Stimulated activated CD8-positive, alpha-beta memory T cell treated with anti-CD3 and anti-CD28 coated beads, Interleukin-15, amount 100 ng/mL, for 1 hour (primary cell): ENCODE measurements at regions not wholly inside any gene's neighbourhood (a gene's known extent, or its start where the extent isn't known, plus 50 kb on each side); places are given as distances from the start of the nearest gene placed in this dataset.

ENCODE experiments used
- DNase-seq: peaks from one replicate; pipeline ENCODE4 v3.0.0-alpha.2; 2020; ENCODE audit warnings: low read depth

GRCh38 chr13:106234636-106235035, 300.8 kb downstream of the EFNB2 start:
- DNase-seq = no peak

- no peak for DNase-seq
These were observed 302.2 kb downstream of the EFNB2 start for GRCh38 chr13:106233134-106233735.

GRCh38 chr13:106232681-106233080, 302.8 kb downstream of the EFNB2 start:
- DNase-seq = no peak

- DNase-seq = no peak
These were observed 305.0 kb downstream of the EFNB2 start for GRCh38 chr13:106230450-106230849.

- DNase-seq = no peak
These were observed 310.3 kb downstream of the EFNB2 start for GRCh38 chr13:106225126-106225525.

- no peak for DNase-seq
These were observed 315.3 kb downstream of the EFNB2 start for GRCh38 chr13:106220211-106220610.

GRCh38 chr13:106213028-106213757, 322.3 kb downstream of the EFNB2 start:
- no peak for DNase-seq

DNA sequence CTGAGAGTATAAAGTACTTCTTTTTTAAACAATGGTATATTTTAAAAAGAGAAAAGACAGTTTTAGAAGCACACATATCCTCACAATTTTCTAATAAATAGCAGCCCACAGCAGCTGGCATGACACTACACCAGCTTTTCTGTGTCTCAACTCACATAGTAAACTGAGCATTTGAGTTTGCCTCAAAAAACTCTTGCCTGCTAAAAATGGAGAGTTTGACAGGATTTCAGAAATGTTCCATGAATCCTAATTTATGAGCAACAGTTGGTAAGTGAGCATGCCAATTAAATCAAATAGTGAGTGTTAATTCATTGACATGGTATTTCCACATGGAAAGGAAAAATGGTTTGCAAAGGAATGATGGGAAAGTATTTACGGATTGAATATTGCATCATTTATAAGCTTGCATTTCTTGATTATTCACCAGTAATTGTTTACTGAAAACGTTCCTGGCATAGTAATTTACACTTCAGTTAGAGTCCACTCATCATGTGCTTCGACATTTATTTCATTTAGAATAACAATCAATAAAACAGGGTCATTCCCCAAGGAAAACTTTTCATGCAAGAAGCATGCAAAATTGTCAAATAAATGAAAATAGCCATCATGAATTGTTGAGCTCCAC, 323.0 kb downstream of the EFNB2 start:
- DNase-seq = no peak

- DNase-seq = no peak
These were observed 325.1 kb downstream of the EFNB2 start for GRCh38 chr13:106210324-106210723.

DNA sequence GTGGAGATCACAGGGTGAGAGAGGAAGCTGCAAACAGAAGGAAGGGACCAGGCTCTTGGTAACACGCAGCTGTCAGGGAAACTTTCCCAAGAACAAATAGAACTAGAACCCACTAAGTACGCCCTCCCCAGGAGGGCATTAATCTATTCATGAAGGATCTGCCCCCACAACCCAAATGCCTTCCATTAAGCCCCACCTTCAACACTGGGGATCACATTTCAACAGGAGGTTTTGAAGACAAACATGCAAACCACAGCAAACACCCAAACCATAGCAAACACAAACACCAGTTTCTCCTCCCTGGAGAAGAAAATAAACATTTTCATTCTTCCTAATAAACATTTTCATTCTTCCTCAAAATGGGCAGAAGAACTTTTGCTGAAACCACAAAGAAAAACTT, 329.6 kb downstream of the EFNB2 start:
- no peak for DNase-seq

- no peak for DNase-seq
These were observed 338.0 kb downstream of the EFNB2 start for GRCh38 chr13:106197496-106197895.

GRCh38 chr13:106187501-106188095, 347.9 kb downstream of the EFNB2 start:
- no peak for DNase-seq

GRCh38 chr13:106187101-106187500, 348.4 kb downstream of the EFNB2 start:
- DNase-seq = no peak

GRCh38 chr13:106186366-106187030, 349.0 kb downstream of the EFNB2 start:
- no peak for DNase-seq

- no peak for DNase-seq
These were observed 350.7 kb downstream of the EFNB2 start for GRCh38 chr13:106184790-106185189.

DNA sequence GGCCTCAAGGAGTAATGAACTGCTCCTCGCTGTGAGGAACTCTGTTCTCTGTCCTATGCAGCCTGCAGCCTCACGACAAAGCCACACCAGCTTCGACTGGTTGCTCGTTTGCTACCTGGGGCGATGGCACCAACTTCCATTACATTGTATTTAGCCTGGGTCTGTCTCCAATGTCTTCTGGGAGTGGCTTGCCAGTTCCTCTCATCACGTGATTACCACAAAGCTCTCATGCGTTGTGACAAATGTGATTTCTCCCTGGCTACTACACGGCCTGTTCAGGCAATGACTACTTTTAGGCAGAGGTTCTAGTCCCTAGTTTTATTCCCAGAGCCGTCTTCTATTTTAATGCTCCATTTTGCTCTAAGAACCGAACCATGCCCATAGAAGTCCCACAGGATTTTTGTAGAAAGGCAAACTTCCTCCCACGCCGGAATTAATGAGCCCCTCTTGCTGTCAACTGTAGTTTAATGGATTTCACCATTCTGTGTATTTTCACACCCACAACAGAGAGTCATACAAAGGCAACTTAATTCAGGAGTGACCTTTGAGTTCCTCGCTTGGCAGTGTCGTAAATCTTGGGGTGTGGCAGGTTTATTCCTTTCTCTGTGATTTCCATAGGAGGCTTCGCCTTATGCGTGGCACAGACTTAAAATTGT, 351.9 kb downstream of the EFNB2 start:
- no peak for DNase-seq

GRCh38 chr13:106182404-106182803, 353.1 kb downstream of the EFNB2 start:
- DNase-seq = no peak

DNA sequence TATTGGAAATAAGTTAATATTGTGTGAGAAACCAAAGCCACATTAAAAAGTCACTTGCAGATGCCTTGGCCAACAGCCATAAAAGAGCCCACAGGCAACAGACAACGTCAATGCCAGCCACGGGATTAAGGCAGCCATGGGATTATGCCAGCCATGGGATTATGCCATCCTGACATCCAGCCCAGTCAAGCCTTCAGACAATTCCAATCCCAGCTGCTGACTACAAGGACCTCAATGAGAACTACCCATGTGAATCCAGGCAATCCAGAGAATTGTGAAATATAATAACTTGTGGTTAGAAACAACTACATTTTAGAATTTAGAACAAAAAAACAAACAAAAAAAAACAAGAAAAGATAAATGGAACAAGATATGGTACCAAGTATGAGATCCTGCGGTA, 356.6 kb downstream of the EFNB2 start:
- no peak for DNase-seq

DNA sequence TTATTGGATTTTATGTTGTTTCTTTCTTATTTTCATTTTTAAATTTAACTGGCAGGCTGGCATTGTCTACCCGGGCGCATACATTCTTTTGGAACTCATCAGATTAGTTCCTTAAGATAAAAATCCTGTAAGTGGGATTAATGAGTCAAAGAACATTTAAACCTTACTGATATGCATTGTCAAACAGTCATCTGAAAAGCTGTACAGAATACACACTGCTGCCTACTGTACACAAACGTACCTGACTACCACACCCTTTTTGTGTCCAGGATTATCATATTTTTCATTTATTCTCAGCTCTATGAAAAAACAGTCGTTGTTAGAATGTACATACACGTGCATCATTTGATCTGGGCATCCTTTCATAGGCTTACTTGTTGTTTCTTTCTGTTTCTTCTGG, 358.3 kb downstream of the EFNB2 start:
- no peak for DNase-seq

DNA sequence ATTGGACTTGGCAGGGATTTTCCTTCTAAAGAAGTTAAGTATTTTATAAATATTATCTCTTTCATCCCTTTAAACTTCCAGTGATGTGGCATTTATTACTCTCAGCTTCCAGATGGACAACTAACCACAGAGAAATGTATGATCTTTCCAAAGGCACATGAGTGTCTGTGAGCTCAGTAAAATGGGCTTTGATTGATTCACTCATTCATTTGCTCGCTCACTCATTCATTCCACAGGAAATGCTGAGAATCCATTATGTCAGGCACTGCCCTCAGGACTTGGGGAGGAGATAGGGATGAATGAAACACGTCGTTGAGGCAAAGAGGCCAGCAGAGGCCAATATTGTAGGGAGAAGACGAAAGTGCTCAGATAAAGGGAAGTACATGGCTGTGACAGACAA, 359.3 kb downstream of the EFNB2 start:
- DNase-seq = no peak

- no peak for DNase-seq
These were observed 361.4 kb downstream of the EFNB2 start for GRCh38 chr13:106173891-106174610.
